ENCODE measurements at regions not wholly inside any gene's neighbourhood (a gene's known extent, or its start where the extent isn't known, plus 50 kb on each side); places are given as distances from the start of the nearest gene placed in this dataset.

GRCh38 chr10:130984686-130985085, 326.8 kb downstream of the TCERG1L start:
- no peak for DNase-seq (ENCODE audit: low read depth)

- DNase-seq (ENCODE audit: low read depth) = no peak
Measured at GRCh38 chr10:130985158-130985753, 326.3 kb downstream of the TCERG1L start.

- DNase-seq (ENCODE audit: low read depth) = no peak
Measured at GRCh38 chr10:130986846-130987245, 324.7 kb downstream of the TCERG1L start.

GRCh38 chr10:130987401-130987800, 324.1 kb downstream of the TCERG1L start:
- DNase-seq (ENCODE audit: low read depth) = no peak

GRCh38 chr10:130989670-130990232, 321.8 kb downstream of the TCERG1L start:
- no peak for DNase-seq (ENCODE audit: low read depth)

- no peak for DNase-seq (ENCODE audit: low read depth)
Measured at GRCh38 chr10:130990486-130990885, 321.0 kb downstream of the TCERG1L start.

GRCh38 chr10:130992802-130993523, 318.6 kb downstream of the TCERG1L start:
- no peak for DNase-seq (ENCODE audit: low read depth)

DNA sequence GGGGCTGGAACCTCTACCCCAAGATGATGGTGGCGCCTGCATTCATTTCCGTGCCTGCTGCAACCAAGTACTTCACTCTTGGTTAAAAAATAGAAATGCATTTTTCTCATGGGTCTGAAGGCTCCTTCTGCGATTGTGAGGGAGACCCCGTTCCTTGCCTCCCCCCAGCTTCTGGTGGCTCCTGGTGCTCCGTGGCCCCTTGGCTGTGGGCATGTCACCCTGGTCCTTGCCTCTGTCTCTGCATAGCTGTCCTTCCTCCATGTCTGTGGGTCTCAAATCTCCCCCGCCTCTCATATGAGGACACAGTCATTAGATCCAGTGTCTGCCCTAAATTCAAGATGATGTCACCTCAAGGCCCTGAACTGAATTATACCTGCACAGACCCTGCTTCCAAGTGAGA, 317.9 kb downstream of the TCERG1L start:
- DNase-seq (ENCODE audit: low read depth) = no peak

DNA sequence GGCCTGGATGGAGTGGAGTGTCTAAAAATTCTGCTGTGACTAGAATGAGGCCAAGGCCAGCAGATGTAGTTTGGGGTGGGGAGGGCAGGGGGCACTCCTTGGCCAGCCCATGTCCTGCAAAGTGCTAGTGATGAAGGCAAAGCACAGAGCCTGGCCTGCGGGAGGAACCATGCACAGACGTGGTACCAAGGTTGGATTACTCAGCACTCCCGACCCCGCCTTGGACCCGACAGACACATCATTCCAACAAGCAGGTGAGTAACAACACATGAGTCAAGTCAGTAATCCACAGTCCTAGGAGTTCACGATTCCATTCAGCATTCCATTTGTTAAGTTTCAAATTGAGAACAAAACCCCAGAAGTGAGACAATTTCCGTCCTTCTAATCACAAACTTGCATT, 317.3 kb downstream of the TCERG1L start:
- no peak for DNase-seq (ENCODE audit: low read depth)

DNA sequence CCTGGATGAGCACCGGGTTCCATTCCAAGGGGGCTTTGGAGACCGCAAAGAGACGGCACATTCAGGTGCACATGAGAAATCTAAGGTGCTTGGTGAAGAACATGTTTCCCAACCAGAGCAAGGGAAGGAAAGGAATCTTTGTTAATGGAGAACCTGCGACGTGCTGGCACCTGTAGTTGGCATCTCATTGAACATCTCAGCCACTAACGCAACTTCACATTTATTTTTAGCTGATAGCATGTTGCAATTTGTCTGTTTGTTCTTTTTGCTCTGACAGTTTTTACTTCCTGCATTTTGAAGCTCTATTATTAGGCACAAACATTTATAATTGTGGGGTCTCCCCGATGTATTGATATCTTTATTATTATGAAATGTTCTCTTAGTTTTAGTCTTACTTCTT, 316.7 kb downstream of the TCERG1L start:
- DNase-seq (ENCODE audit: low read depth) = no peak

GRCh38 chr10:130997267-130998045, 314.1 kb downstream of the TCERG1L start:
- no peak for DNase-seq (ENCODE audit: low read depth)

DNA sequence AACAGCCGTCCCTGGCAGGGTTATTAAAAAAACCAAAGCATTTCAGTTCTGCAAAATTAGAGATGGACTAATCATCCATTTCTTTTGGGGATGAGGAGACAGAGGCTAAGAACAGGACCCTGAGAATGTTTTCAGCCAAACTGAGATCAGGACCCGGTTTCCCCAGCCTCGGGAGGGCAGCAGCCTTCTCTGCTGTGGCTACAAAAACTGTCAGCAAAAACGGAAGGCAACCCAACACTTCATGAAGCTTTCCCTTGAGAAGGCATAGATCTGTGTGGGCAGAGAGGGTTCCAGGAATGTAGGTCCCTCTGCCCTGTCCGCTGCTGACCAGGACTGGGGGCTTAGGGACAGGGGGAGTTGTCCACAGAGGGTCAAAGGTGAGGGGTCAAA, 313.5 kb downstream of the TCERG1L start:
- no peak for DNase-seq (ENCODE audit: low read depth)

DNA sequence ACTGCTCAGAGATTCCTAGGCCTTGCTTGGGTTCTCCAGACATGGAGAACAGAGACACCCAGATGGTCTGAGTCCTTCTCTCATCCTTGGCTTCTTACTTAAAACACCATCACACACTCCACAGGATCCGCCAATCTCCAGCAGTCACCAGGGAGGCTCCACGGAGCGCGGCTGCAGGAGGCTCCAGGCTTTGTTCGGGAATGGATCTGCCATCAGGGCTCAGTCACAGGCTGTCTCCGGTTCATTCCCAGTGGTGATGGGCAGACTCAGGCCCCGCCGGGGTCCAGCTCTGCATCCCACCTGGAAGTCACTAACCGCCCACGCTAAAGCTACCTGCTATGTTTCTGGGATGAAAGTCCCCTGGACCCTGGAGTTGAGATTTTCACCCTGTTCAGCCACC, 312.9 kb downstream of the TCERG1L start:
- no peak for DNase-seq (ENCODE audit: low read depth)

- DNase-seq (ENCODE audit: low read depth) = no peak
Measured at GRCh38 chr10:130999376-131000202, 311.9 kb downstream of the TCERG1L start.

DNA sequence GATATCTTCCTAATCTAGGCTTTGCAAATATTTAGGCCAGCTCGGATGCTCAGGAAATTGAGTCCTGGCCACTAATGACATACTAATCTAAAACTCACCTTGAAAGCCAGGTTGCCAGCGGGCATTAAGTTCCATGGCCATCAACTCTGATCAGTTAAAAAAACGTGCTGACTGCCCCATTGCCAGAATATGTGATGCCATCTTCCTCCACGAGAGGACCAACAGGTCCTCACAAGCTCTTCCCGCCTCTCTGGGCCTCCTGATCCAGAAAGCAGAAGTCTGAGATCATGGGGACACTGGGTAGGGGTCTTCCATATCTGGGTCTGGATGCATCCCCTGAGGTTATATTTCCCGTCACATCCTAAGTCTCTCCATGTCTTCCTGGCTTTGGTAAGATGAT, 311.3 kb downstream of the TCERG1L start:
- DNase-seq (ENCODE audit: low read depth) = no peak

DNA sequence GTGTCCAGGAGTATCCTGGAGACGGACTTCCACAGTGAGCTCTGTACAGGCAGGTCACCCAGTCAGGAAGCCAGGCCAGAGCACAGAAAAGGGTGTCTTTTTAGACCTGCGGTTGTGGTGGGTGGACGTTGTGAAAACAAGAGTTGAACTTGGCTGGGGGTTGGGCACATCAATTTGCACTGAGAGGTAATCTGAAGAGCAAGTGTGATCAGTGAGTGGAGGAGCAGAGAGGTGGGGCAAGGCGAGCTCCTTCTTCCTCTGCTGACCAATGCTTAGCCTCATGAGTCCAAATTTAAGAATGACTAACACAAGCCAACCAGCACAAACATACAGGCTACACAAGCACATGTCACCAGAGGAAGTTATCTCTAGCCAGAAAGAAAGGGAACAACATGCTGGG, 310.8 kb downstream of the TCERG1L start:
- DNase-seq (ENCODE audit: low read depth) = no peak

DNA sequence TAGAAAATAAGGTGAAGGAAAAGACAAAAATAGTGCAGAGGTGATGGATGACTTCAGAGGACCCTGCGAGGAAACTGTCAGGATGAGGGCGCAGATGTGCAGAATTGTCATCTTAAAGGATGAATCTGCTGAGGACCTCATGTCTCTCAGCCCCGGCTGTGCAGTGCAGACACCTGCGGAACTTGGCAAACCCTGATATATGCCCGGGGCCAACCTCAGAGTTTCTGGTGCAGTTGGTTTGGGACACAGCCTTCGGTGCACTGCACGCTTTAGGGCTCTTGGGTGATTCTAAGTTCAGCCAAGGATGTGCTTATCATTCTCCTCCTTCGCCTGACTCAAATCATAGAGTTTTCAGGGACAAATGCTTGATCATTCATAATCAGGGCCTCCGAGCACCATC, 310.1 kb downstream of the TCERG1L start:
- no peak for DNase-seq (ENCODE audit: low read depth)

- no peak for DNase-seq (ENCODE audit: low read depth)
Measured at GRCh38 chr10:131002031-131002861, 309.3 kb downstream of the TCERG1L start.

DNA sequence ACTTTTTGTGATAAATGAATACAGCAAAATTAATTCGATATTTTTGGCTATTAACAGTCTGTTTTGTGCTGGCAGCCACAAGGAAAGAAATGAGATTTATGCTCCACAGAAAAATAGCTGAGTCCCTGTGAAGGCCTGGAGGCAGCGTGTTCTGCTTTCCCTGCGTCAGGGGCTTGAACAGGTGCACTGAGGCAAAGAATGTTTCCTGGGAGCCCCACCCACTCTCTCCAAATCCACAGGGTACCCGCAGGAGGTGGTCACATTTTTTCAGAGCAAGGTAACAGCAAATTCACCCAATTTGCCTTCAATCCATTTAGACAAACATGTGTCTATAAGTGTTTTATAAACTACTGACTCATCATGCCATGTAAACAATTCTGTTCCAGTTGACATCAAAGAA, 308.1 kb downstream of the TCERG1L start:
- DNase-seq (ENCODE audit: low read depth) = no peak

DNA sequence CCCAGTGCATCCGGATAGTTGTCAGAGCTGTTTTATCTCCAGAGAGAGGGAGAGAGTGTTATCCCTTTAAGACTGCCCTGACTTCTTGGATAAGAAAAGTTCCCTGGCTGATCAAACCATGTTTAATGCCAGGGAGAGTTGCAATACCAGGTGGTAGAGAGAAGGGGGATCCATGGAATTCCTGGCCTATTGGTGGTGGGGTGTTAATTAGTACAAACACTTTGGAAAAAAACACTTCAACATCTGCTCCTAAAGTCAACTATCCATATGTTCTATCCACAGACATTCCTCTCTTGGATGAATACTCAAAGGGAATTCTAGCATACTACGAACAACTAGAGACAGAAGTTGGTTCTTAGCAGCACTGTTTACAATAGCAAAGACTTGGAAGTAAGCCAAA, 307.2 kb downstream of the TCERG1L start:
- no peak for DNase-seq (ENCODE audit: low read depth)

Data from myocyte (in vitro differentiated cells).